ENCODE measurements at regions not wholly inside any gene's neighbourhood (a gene's known extent, or its start where the extent isn't known, plus 50 kb on each side); places are given as distances from the start of the nearest gene placed in this dataset.
A peak's percentile ranks its signal among the peaks of the same experiment; 100 is the strongest.

GRCh38 chr6:22399693-22400092 is 102.9 kb upstream of the PRL start:
- no peak for TF ChIP-seq CTCF (conservative IDR thresholded peaks at IDR 0.05; ENCODE audit: low read depth, low read length)
- no peak overlapping the region for H3K4me3 ChIP-seq (ENCODE audit: low read depth, low read length)
- DNase-seq (ENCODE audit: low read depth), result peak; percentile 5

GRCh38 chr6:22401206-22401605 is 104.4 kb upstream of the PRL start:
- TF ChIP-seq CTCF (conservative IDR thresholded peaks at IDR 0.05; ENCODE audit: low read depth, low read length), result no peak
- no peak overlapping the region for H3K4me3 ChIP-seq (ENCODE audit: low read depth, low read length)
- no peak for DNase-seq (ENCODE audit: low read depth)

- H3K4me3 ChIP-seq (ENCODE audit: low read depth, low read length), result no peak overlapping the region
- no peak for TF ChIP-seq CTCF (conservative IDR thresholded peaks at IDR 0.05; ENCODE audit: low read depth, low read length)
- DNase-seq (ENCODE audit: low read depth), result no peak
These were observed 105.1 kb upstream of the PRL start for GRCh38 chr6:22401932-22402331.

GRCh38 chr6:22409486-22409885 is 112.7 kb upstream of the PRL start:
- no peak overlapping the region for H3K4me3 ChIP-seq (ENCODE audit: low read depth, low read length)
- TF ChIP-seq CTCF (conservative IDR thresholded peaks at IDR 0.05; ENCODE audit: low read depth, low read length), result no peak

GRCh38 chr6:22411376-22412105 is 114.7 kb upstream of the PRL start:
- H3K4me3 ChIP-seq (ENCODE audit: low read depth, low read length), result no peak overlapping the region
- DNase-seq (ENCODE audit: low read depth), result peak; percentile 70
- TF ChIP-seq CTCF (conservative IDR thresholded peaks at IDR 0.05; ENCODE audit: low read depth, low read length), result no peak

More at GRCh38 chr6:22409486-22409885, 112.7 kb upstream of the PRL start:
- no peak for DNase-seq (ENCODE audit: low read depth)

- DNase-seq (ENCODE audit: low read depth), result no peak
- no peak overlapping the region for H3K4me3 ChIP-seq (ENCODE audit: low read depth, low read length)
- TF ChIP-seq CTCF (conservative IDR thresholded peaks at IDR 0.05; ENCODE audit: low read depth, low read length), result no peak
These were observed 116.2 kb upstream of the PRL start for GRCh38 chr6:22412994-22413393.

- DNase-seq (ENCODE audit: low read depth), result peak; percentile 25
- no peak overlapping the region for H3K4me3 ChIP-seq (ENCODE audit: low read depth, low read length)
- TF ChIP-seq CTCF (conservative IDR thresholded peaks at IDR 0.05; ENCODE audit: low read depth, low read length), result peak; percentile 26
These were observed 117.0 kb upstream of the PRL start for GRCh38 chr6:22413681-22414311.
